ENCODE measurements at regions not wholly inside any gene's neighbourhood (a gene's known extent, or its start where the extent isn't known, plus 50 kb on each side); places are given as distances from the start of the nearest gene placed in this dataset.
"Not testable (repeated sequence)": the region's sequence is repeated elsewhere in the genome, so short reads cannot be mapped to it uniquely, and the experiment has no call there.

- no peak for DNase-seq
These were observed 815.5 kb downstream of the KCNJ18 start for GRCh38 chr17:22507823-22508222.

- DNase-seq = no peak
These were observed 818.2 kb downstream of the KCNJ18 start for GRCh38 chr17:22510504-22510903.

DNA sequence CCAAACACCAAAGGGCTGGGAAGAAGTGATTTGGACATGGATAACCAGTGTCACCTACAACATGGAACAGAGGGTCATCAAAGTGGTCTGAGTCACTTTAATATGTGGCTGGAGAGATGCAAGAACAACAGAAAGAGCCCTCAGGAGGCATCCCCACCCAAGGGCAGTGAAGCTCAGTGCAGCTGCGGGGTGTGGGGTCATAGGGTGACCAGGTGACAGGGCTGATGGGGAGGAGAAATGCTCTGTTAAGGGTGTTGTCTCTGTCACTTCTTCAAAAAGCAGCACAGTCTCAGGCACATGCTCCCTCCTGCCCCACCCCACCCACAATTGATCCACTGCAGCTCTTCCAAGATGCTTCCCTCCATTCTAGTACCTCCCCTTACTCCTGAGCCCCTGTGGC, 819.1 kb downstream of the KCNJ18 start:
- no peak for DNase-seq

DNA sequence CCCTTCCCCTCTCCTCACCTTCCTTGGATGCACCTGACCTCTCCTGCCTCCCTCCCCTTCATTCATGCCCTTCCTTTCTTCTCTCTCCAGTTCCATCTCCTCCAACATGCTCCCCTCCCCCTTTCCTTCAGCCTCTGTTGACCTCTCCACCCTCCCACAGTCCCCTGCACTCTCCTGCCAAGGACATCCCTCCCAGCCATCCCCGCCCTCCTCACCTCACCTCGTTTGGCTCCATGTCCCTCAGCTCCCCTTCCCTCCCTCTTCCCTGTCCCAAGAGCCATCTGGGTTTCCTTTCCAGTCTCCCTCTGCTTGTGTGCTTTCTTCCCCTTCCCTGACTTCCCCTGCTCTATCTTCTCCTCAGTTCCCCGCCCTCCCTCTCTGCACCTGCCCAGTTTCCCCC, 819.7 kb downstream of the KCNJ18 start:
- DNase-seq = no peak

DNA sequence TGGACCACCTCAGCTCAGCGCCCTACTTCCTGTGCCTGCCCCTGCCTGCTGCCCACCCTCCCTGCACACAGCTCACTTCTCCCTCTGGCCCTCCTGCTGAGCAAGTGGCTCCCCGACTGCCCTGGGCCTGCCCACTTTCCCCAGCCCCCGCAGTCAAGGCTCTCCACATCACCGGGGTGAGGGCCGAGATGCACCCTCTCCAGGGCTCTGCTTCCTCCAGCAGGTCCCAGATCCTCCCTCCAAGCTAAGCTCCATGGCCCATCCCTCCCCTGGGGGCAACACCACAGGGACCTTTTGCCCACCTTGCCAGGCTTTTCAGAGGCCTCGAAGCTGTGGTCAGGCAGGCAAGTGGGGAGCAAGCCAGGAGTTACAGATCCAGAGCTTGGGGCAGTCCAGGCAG, 820.2 kb downstream of the KCNJ18 start:
- DNase-seq = no peak

- no peak for DNase-seq
These were observed 820.7 kb downstream of the KCNJ18 start for GRCh38 chr17:22512997-22513538.

DNA sequence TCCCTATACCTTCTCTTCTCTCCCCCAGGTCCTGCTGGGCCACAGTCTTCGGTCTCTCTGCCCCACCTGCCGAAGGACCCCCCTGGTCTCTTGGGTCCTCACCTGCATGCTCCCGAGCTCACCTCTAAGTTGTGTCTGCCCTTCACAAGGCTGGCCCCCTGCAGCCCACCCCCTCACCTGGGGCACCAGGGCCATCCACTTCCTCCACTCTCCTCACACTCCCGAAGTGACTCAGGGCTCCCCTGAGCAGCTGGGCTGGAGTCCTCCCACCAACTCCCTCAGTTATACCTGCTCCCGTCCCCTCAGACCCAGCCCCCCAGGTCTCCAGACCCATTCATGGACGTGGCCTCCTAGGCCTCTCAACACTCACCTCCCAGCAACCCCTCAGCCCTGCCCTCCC, 822.0 kb downstream of the KCNJ18 start:
- DNase-seq = no peak

DNA sequence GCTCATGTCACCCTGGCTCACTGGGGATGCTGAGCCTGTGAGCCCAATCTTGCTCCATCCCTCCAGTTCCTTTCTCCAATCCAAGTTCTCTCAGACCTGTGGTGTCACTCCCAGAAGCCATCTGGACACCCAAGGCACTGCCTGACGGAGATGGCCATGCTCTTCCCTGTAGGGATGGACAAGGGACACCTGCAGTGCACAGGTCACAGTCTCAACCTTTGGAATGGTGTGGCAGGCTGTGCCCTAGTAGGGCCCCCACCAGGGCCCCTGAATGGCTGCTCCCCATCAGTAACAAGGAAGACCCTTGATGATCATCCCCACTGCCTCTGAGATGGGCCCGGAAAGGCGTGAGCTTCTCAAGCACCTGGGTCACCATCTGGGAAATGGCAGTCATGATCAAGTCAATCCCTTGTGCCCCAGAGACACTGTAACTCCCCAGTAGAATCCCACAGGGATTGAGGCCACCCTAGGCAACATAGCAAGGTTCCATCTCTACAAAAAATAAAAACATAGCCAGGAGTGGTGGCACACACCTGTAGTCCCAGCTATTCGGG, 822.5 kb downstream of the KCNJ18 start:
- DNase-seq = no peak

GRCh38 chr17:22515599-22515998, 823.3 kb downstream of the KCNJ18 start:
- no peak for DNase-seq

DNA sequence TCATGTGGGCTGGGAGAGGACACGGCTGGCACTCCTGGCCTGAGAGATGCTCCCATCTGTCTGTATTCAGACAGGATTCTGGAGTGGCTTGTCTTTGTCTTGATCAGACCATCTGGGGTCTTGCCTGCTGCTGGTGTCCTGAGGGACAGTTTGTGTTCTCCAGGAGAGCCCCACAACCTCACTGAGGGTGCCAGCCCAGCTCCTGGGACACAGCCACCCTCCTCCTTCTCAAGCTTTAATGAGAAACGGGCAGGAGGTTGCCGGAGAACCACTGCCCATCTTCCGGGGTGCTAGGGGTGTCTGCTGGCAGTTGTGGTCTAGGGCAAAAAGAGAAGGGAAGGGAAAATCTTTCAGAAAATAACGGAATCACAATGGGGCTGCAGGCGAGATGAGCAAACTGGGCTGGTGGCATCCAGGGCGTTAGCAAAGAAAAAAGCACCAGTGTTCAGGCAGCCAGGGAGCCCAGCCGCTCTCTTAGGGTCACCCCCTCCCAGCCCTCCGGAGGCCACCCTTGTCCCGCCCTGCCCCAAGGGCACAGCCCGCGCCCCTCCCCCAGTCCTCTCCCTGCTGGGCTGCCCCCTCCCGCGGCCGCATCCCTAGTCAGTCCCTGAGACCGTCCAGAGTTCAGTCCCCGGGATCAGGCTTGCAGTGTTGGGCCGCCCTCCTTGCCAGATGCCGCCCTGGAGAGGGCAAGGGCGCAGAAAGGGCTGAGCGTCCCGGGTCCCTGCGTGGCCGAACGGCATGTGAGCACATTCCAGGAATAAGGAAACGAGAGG, 824.7 kb downstream of the KCNJ18 start:
- no peak for DNase-seq

- DNase-seq = no peak
These were observed 825.4 kb downstream of the KCNJ18 start for GRCh38 chr17:22517716-22518115.

- DNase-seq = no peak
These were observed 825.9 kb downstream of the KCNJ18 start for GRCh38 chr17:22518185-22518584.

GRCh38 chr17:22548873-22549272, 856.5 kb downstream of the KCNJ18 start:
- DNase-seq = not testable (repeated sequence)

- DNase-seq = not testable (repeated sequence)
These were observed 859.5 kb downstream of the KCNJ18 start for GRCh38 chr17:22551695-22552415.

DNA sequence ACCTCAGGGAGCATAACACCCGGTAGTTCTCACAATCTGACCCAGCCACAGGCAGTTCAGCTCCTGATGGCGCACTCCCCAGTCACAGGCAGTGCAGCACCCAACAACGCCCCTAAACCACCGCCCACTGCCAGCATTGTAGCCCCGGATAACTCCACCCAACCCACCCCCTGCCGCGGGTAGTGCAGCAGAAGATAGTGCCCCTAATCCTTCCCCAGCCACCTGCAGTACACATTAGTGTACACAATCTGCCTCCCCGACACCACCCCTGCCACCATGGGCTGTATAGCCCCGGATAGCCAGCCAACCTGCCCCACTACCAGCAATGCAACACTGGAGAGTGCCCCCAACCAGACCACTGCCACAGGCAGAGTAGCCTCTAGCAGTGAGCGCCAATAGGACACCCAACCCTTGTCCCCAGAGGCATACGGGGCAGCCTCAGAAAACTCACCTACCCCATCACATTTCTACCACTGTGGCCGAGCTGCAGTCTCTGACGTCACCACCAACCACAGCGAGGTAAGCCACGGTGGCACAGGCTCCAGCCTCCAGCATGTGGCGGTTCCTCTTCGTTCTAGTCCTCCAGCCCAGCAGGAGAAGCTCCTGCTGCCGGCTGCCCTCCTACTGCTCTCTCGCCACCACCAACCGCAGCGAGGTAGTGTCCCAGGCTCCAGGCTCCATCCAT, 877.3 kb downstream of the KCNJ18 start:
- DNase-seq = no peak

DNA sequence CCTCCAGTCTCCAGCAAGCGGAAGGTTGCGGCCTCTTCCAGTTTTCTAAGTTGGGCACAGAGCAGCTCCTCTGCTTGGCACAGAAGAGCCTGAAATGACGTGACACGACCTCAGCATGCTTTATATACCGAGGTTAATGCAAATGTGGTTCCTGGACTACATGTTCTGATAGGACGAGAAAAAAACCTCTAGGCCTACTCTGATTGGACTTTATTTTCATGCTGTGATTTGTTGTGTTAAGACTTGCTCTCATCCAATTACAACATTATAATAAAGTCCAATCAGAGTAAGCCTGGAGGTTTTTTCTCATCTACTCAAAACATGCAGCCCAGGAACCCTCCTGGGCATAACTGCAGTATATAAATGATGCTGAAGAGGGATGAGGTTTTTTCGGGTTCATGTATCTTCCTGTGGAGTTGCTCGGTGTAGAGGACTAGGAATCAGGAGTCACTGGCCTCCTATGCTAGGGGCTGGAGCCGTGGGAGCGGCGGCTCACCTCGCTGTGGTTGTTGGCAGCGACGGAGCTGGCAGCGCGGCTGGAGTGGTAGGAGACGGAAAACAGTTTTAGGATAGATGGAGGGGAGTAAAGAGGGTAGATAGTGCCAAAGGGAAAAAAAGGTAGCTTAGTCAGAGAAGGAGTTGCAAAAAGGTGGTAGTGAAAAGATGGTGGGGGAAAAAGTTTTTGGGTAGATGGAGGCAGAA, 878.0 kb downstream of the KCNJ18 start:
- no peak for DNase-seq

DNA sequence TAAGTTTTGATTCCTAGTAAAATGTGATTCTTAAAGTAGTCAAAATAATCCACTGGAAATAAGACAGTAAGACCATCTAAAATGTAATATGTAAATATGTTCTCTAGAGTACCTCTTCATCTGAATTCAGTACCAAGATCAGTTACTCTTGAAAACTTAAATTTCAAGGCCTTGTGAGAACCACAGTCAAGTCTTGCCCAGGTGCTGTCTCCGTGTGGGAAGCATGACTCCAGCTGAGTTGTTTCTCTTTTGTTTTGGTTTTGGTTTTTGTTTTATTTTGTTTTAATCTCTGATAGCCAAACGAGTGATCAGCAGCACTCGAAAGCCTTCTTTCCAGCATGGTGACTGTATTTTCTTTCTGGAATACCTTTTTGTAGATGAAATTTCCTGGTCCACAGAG, 907.0 kb downstream of the KCNJ18 start:
- no peak for DNase-seq

GRCh38 chr17:22600644-22601298, 908.4 kb downstream of the KCNJ18 start:
- DNase-seq = peak; percentile 33 to 49

Data from NCI-H2081 (cell line).